Hepatocyte (in vitro differentiated cells): ENCODE measurements at regions not wholly inside any gene's neighbourhood (a gene's known extent, or its start where the extent isn't known, plus 50 kb on each side); places are given as distances from the start of the nearest gene placed in this dataset.

Experiments used
- CTCF ChIP-seq: fragments of 200-600 bp; sonication (generic); IDR thresholded peaks from 2 replicates; pipeline ENCODE4 v1.5.1; 2016; ENCODE audit warnings: antibody characterized with exemption, mild to moderate bottlenecking; ENCODE audit not compliant: poor library complexity
- EZH2 ChIP-seq: fragments of 200-600 bp; sonication (generic); IDR thresholded peaks from 2 replicates; pipeline ENCODE4 v1.6.1; 2016; ENCODE audit warnings: antibody characterized with exemption, mild to moderate bottlenecking, borderline replicate concordance
- EZH2phosphoT487 ChIP-seq: fragments of 200-600 bp; sonication (generic); IDR thresholded peaks from one replicate; pipeline ENCODE4 v1.6.1; 2018; ENCODE audit warnings: antibody characterized with exemption, mild to moderate bottlenecking, low read depth, moderate library complexity; ENCODE audit not compliant: unreplicated experiment, severe bottlenecking

GRCh38 chr5:6201631-6202030, 176.7 kb downstream of the MED10 start:
- TF ChIP-seq CTCF (no peak), EZH2 (no peak), EZH2phosphoT487 (no peak)
